Esophagus squamous epithelium (tissue), 5 donors: ENCODE measurements at regions not wholly inside any gene's neighbourhood (a gene's known extent, or its start where the extent isn't known, plus 50 kb on each side); places are given as distances from the start of the nearest gene placed in this dataset.
"Not testable (repeated sequence)": the region's sequence is repeated elsewhere in the genome, so short reads cannot be mapped to it uniquely, and the experiment has no call there.

Source experiments
- DNase-seq: peaks from one replicate; lab custom pipeline; 2025; lab: John Stamatoyannopoulos, UW
- H3K27ac ChIP-seq, 4 donors: fragments of 200-600 bp; sonication (generic); one replicate each; pipeline ENCODE4 v1.5.1; 2016 to 2019; ENCODE audit warnings: mild to moderate bottlenecking in 1 of 4
- H3K27me3 ChIP-seq, 4 donors: fragments of 200-600 bp; sonication (generic); 1 replicate in 3 of 4; 2 replicates in 1 of 4; pipeline versions ENCODE4 v1.5.1 to v1.6.0; 2017 to 2021; ENCODE audit warnings: antibody characterized with exemption in 1 of 4
- H3K36me3 ChIP-seq, 3 donors: fragments of 200-600 bp; sonication (generic); one replicate each; pipeline ENCODE4 v1.5.1; 2016 to 2019
- H3K4me1 ChIP-seq, 3 donors: fragments of 200-600 bp; sonication (generic); one replicate each; pipeline ENCODE4 v1.5.1; 2017 to 2019
- H3K4me3 ChIP-seq, 4 donors: fragments of 200-600 bp; sonication (generic); 1 replicate in 3 of 4; 2 replicates in 1 of 4; pipeline ENCODE4 v1.5.1; 2016 to 2019; ENCODE audit warnings: mild to moderate bottlenecking in 2 of 4, moderate library complexity in 1 of 4
- H3K9me3 ChIP-seq, 3 donors: fragments of 200-600 bp; sonication (generic); one replicate each; pipeline ENCODE4 v1.5.1; 2016 to 2019
- POLR2A ChIP-seq, 4 donors: fragments of 450-650 bp; IDR thresholded peaks; one replicate each; pipeline ENCODE4 v1.6.1; 2017; ENCODE audit warnings: antibody characterized with exemption in 4 of 4, mild to moderate bottlenecking in 4 of 4, moderate library complexity in 3 of 4
- WGBS, 2 donors: methylation state at CpG; one replicate each; pipeline ENCODE4 v1.1.5; 2018; 5-methylcytosine and 5-hydroxymethylcytosine counted together
- intact Hi-C: fragments of 100-400 bp; cut with DNase I; formaldehyde crosslinking; loops from one replicate; pipeline ENCODE4 v1.15.0; 2022
- TF ChIP-seq, protein P1 (sequence below), 6 experiments: fragments of 450-650 bp in 4 of 6; fragments of 200-600 bp in 2 of 6; sonication (generic) in 2 of 6; IDR thresholded peaks; one replicate each; pipeline ENCODE4 v1.5.1; 2016 to 2019; ENCODE audit warnings: antibody characterized with exemption in 6 of 6, mild to moderate bottlenecking in 4 of 6, moderate library complexity in 4 of 6
- donor health status: DM: yes; HTN: yes; CAD: no.

GRCh38 chr6:84842525-84843166 lies 78.2 kb upstream of the TBX18 start:
- no peaks in the 10 kb centered on the region for H3K27me3 ChIP-seq
- TF ChIP-seq, protein P1, sequence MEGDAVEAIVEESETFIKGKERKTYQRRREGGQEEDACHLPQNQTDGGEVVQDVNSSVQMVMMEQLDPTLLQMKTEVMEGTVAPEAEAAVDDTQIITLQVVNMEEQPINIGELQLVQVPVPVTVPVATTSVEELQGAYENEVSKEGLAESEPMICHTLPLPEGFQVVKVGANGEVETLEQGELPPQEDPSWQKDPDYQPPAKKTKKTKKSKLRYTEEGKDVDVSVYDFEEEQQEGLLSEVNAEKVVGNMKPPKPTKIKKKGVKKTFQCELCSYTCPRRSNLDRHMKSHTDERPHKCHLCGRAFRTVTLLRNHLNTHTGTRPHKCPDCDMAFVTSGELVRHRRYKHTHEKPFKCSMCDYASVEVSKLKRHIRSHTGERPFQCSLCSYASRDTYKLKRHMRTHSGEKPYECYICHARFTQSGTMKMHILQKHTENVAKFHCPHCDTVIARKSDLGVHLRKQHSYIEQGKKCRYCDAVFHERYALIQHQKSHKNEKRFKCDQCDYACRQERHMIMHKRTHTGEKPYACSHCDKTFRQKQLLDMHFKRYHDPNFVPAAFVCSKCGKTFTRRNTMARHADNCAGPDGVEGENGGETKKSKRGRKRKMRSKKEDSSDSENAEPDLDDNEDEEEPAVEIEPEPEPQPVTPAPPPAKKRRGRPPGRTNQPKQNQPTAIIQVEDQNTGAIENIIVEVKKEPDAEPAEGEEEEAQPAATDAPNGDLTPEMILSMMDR (IDR thresholded peaks at IDR 0.05): no peak
- TF ChIP-seq POLR2A (IDR thresholded peaks at IDR 0.05): no peak
- H3K4me3 ChIP-seq: no peak overlapping the region

GRCh38 chr6:84837068-84837866 lies 72.9 kb upstream of the TBX18 start:
- H3K9me3 ChIP-seq, H3K27ac ChIP-seq, H3K27me3 ChIP-seq, H3K36me3 ChIP-seq, DNase-seq, H3K4me3 ChIP-seq, H3K4me1 ChIP-seq, intact Hi-C loops: not testable (repeated sequence)
- WGBS, 2 donors: 86 to 91% methylated on average over 4 to 5 of the region's 5 CpGs

More at GRCh38 chr6:84842525-84843166, 78.2 kb upstream of the TBX18 start:
- Histone ChIP-seq H3K9me3 (no peaks in the 10 kb centered on the region), H3K36me3 (no peaks in the 10 kb centered on the region), H3K27ac (no peak overlapping the region), H3K4me1 (no peaks in the 10 kb centered on the region)
- intact Hi-C loops: no loop called here
- no peak for DNase-seq

DNA sequence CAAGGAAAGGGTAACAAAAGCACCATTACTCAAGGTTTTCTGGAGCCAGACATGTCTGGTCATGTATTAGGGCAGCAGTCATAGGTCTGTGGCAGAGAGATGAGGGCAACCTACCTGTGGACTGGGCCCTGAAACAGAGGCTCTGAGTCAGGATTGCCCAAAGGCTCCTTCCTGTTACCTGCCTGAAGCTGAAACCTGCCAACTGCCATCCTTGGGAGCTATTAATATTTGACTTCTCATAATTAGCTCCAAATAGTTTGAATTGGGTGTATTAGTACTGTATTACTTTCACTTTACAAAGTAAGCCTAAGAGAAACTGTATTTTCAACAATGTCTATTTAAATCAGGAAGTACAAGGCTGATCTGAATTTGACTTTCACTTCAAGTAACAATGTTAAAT lies 72.0 kb upstream of the TBX18 start:
- Histone ChIP-seq H3K27ac (no peak overlapping the region), H3K4me3 (no peak overlapping the region), H3K36me3 (no peaks in the 10 kb centered on the region), H3K9me3 (peaks cover 0 to 3% (median 0%) of the 10 kb centered on the region in 3 donors), H3K4me1 (no peaks in the 10 kb centered on the region), H3K27me3 (no peaks in the 10 kb centered on the region)
- intact Hi-C loops: no loop called here
- DNase-seq: no peak
- TF ChIP-seq POLR2A (IDR thresholded peaks at IDR 0.05): no peak
- TF ChIP-seq, protein P1 (IDR thresholded peaks at IDR 0.05): no peak

GRCh38 chr6:84835340-84835739 lies 70.9 kb upstream of the TBX18 start:
- Histone ChIP-seq H3K27ac (no peak overlapping the region), H3K36me3 (no peaks in the 10 kb centered on the region), H3K4me3 (no peak overlapping the region), H3K9me3 (peaks cover 0 to 3% (median 0%) of the 10 kb centered on the region in 3 donors), H3K27me3 (no peaks in the 10 kb centered on the region), H3K4me1 (no peaks in the 10 kb centered on the region)
- no peak for DNase-seq
- TF ChIP-seq POLR2A (IDR thresholded peaks at IDR 0.05): no peak
- TF ChIP-seq, protein P1 (IDR thresholded peaks at IDR 0.05): no peak
- WGBS, 2 donors: 21 to 42% methylated on average over 1 of the region's 1 CpG
- intact Hi-C loops: no loop called here

DNA sequence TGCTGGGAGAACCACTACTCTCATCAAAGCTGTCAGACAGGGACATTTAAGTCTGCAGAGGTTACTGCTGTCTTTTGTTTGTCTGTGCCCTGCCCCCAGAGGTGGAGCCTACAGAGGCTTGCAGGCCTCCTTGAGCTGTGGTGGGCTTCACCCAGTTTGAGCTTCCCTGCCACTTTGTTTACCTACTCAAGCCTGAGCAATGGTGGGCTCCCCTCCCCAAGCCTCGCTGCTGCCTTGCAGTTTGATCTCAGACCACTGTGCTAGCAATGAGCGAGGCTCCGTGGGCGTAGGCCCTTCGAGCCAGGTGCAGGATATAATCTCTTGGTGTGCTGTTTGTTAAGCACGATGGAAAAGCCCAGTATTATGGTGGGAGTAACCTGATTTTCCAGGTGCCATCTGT lies 67.5 kb upstream of the TBX18 start:
- DNase-seq, H3K36me3 ChIP-seq, H3K4me3 ChIP-seq, H3K9me3 ChIP-seq, intact Hi-C loops, H3K27me3 ChIP-seq, H3K4me1 ChIP-seq, H3K27ac ChIP-seq: not testable (repeated sequence)
- WGBS, 2 donors: 79 to 80% methylated on average over 1 to 5 of the region's 6 CpGs

DNA sequence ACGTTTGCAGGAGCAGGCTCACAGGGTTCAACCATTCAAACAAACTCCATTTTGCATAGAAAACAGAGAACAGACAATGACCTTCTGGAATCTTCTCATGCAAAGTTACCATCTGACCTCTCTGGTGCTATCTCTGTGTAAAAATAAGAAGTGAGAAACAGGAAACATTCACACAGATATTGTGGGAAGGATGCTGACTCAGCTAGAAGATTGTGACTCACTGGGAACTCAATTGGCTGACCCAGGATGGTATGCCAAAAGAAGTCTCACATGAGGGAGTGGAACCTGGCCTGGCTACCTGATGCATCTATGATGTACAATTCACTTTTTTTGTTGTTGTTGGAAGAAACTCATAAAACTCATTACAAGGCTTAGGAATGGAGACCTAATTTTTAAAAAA lies 61.1 kb upstream of the TBX18 start:
- WGBS, 2 donors: 26 to 55% methylated on average over 1 of the region's 1 CpG
- no peak overlapping the region for H3K4me3 ChIP-seq
- no peak for TF ChIP-seq POLR2A (IDR thresholded peaks at IDR 0.05)
- TF ChIP-seq, protein P1 (IDR thresholded peaks at IDR 0.05): no peak
- DNase-seq: no peak
- no peaks in the 10 kb centered on the region for H3K36me3 ChIP-seq
- no peaks in the 10 kb centered on the region for H3K4me1 ChIP-seq
- intact Hi-C loops: no loop called here
- H3K9me3 ChIP-seq: no peaks in the 10 kb centered on the region
- H3K27me3 ChIP-seq: no peaks in the 10 kb centered on the region
- no peak overlapping the region for H3K27ac ChIP-seq

DNA sequence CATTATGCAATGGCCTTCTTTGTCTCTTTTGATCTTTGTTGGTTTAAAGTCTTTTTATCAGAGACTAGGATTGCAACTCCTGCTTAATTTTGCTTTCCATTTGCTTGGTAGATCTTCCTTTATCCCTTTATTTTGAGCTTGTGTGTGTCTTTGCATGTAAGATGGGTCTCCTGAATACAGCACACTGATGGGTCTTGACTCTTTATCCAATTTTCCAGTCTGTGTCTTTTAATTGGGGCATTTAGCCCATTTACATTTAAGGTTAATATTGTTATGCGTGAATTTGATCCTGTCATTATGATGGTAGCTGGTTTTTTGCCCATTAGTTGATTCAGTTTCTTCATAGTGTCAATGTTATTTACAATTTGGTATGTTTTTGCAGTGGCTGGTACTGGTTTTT lies 56.9 kb upstream of the TBX18 start:
- intact Hi-C loops, H3K4me1 ChIP-seq: not testable (repeated sequence)
- 59 to 62% methylated on average over 1 of the region's 1 CpG for WGBS, 2 donors

More for the DNA sequence above, 56.9 kb upstream of the TBX18 start:
- H3K9me3 ChIP-seq, H3K27ac ChIP-seq, H3K36me3 ChIP-seq, H3K4me3 ChIP-seq, H3K27me3 ChIP-seq, DNase-seq: not testable (repeated sequence)
